ENCODE measurements at regions not wholly inside any gene's neighbourhood (a gene's known extent, or its start where the extent isn't known, plus 50 kb on each side); places are given as distances from the start of the nearest gene placed in this dataset.
A peak's percentile ranks its signal among the peaks of the same experiment; 100 is the strongest.
"Not testable (repeated sequence)": the region's sequence is repeated elsewhere in the genome, so short reads cannot be mapped to it uniquely, and the experiment has no call there.

- no peak for FAIRE-seq
Observed at GRCh38 chr14:87813686-87814085, 179.3 kb downstream of the GALC start.

- no peak for FAIRE-seq
Observed at GRCh38 chr14:87813211-87813610, 179.8 kb downstream of the GALC start.

GRCh38 chr14:87811246-87811645, 181.7 kb downstream of the GALC start:
- no peak for FAIRE-seq

GRCh38 chr14:87810711-87811110, 182.3 kb downstream of the GALC start:
- FAIRE-seq = no peak

- no peak for FAIRE-seq
Observed at GRCh38 chr14:87809261-87809660, 183.7 kb downstream of the GALC start.

- no peak for FAIRE-seq
Observed at GRCh38 chr14:87805315-87805723, 187.7 kb downstream of the GALC start.

- peak; percentile 33 for FAIRE-seq
Observed at GRCh38 chr14:87800216-87800615, 192.8 kb downstream of the GALC start.

GRCh38 chr14:87799400-87799799, 193.6 kb downstream of the GALC start:
- no peak for FAIRE-seq

- no peak for FAIRE-seq
Observed at GRCh38 chr14:87797001-87797400, 196.0 kb downstream of the GALC start.

GRCh38 chr14:87794561-87794960, 198.4 kb downstream of the GALC start:
- no peak for FAIRE-seq

GRCh38 chr14:87785897-87786296, 207.1 kb downstream of the GALC start:
- FAIRE-seq = no peak

- FAIRE-seq = no peak
Observed at GRCh38 chr14:87784386-87784785, 208.6 kb downstream of the GALC start.

- FAIRE-seq = no peak
Observed at GRCh38 chr14:87783071-87783470, 209.9 kb downstream of the GALC start.

GRCh38 chr14:87772854-87773253, 220.1 kb downstream of the GALC start:
- no peak for FAIRE-seq

GRCh38 chr14:87767567-87767901, 225.4 kb downstream of the GALC start:
- FAIRE-seq = no peak

GRCh38 chr14:87758876-87759275, 234.1 kb downstream of the GALC start:
- no peak for FAIRE-seq

GRCh38 chr14:87756661-87757060, 236.3 kb downstream of the GALC start:
- FAIRE-seq = no peak

GRCh38 chr14:87754520-87755223, 238.3 kb downstream of the GALC start:
- FAIRE-seq = no peak

GRCh38 chr14:87748558-87748957, 244.4 kb downstream of the GALC start:
- FAIRE-seq = no peak

- FAIRE-seq = no peak
Observed at GRCh38 chr14:87745507-87746118, 247.4 kb downstream of the GALC start.

- not testable (repeated sequence) for FAIRE-seq
Observed at GRCh38 chr14:87734577-87735360, 258.2 kb downstream of the GALC start.

GRCh38 chr14:87733115-87733514, 259.9 kb downstream of the GALC start:
- not testable (repeated sequence) for FAIRE-seq

GRCh38 chr14:87732562-87732961, 260.4 kb downstream of the GALC start:
- FAIRE-seq = no peak

GRCh38 chr14:87725318-87725717, 267.7 kb downstream of the GALC start:
- FAIRE-seq = no peak
